NOMO-1 (cell line): ENCODE measurements at regions not wholly inside any gene's neighbourhood (a gene's known extent, or its start where the extent isn't known, plus 50 kb on each side); places are given as distances from the start of the nearest gene placed in this dataset.
"Not testable (repeated sequence)": the region's sequence is repeated elsewhere in the genome, so short reads cannot be mapped to it uniquely, and the experiment has no call there.

Experiments
- DNase-seq, 2 experiments: peaks; one replicate each; lab custom pipeline; 2025; ENCODE audit not compliant: unreplicated experiment in 2 of 2; lab: John Stamatoyannopoulos, UW

DNA sequence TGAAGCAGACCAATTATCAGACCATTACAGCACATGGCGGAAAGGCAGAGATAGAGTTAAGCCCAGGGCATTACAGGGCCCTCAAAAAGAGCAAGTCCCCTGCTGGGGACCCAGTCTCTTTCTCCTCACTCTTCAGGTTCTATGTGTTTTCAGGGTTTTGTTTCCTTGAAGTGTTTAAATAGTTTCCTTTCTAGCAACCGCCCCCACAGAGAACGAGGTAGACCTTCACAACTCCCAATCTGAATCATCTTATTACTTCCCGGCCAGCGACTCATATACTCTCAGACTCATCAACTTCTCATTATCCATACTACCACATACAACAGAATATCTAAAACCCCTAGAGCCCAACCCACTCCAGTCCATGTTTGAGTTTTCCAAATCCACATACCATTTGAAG lies 526.6 kb upstream of the ARID1B start:
- DNase-seq: no peak

DNA sequence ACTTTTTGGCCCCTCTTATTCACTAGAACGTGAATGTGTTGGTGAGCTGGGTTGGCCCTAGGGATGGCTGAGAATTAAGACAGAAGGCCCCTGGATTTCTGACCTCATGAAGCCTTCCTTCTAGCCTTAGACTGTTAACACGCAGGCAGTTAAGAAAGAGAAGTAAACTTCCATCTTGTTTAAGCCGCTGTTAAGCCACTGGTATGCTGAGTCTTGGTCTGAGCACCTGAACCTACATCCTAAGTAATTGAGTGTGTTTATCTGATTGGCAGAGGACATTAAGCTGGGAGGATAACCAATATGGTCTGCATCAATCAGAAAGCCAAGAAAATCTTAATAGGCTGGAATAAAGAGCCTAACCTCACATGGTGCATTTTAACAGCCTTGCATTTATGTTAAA lies 535.0 kb upstream of the ARID1B start:
- DNase-seq: no peak

DNA sequence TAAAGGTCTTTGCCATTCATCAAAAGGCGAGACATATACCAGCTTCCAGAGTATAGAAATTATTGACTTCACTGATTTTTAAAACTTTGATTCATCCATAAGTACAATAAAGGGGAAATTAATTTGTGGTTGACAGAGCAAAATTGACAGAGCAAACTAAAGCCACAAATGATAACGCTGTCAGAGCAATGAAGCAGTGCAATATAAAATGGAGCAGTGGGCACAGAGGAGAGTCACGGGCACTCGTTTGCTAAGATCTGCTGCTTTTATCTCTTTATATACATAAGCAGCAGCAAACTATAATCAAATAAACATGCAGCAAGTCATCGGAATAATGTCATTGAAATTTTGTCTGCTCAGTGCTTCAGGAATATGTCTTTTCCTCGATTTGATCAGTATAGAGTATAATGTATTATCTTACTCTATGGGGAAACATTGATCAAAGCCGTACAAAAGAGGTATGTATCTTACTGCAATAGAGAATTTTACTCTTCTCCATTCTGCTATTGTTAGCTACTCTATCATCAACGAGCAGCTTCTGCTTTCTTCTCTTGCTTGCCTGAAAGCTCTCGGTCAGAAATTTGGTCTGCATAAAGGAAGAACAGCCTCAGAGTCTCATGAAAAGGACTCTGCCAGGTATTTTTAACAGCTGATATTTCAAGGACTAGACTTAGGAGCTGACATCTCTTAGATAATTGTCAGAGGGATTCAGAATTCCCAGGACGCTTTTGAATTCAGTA lies 546.0 kb upstream of the ARID1B start:
- no peak for DNase-seq

DNA sequence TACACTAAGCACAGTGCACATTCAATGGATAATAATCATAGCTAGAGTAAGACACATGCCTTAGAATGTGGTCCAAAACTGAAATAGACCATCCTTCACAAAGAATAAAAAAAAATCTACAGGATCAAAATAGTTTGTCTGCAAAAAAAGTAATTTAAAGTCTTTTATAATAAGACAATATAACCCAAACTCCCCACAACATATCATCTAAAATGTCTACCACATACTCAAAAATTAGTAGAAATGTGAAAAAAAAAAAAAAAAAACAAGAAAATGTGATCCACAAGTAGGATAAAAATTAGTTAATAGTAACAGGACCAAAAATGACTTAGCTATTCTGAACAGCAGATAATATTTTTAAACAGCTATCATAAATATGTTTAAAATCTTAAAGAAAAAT lies 557.2 kb upstream of the ARID1B start:
- no peak for DNase-seq

DNA sequence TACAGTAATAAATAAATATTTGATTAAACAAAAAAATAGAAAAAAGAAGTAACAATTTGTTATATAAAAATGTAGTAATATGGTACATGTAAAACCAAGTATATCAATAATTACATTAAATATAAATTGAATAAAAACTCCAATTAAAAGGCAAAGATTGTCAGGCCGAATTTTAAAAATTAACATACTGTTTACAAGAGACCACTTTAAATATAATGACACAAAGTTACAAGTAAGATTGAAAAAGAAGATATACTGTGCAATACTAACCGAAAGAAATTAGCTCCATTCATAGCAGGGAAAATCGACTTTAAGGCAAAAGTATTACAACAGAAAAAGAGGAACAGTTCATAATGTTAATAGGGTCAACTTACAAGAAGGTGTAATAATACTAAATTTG lies 571.5 kb upstream of the ARID1B start:
- no peak for DNase-seq

DNA sequence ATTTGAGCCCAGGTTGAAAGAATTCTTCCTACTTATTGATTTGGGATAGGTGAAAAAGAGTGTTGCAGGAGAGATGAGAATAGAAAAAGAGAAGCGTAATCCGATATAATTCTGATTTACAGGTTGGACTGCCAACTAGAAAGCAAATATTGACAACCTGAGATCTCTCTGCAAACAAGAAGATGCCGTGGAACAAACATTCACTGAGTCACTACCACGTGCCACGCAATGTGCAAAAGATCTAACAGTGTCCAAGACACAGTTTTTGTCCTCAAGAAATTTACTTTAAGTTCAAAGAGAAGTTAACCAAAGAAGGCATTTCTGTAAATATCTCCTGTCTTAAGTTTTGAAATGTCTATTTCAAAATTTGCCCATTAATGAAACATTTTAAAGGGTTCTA lies 578.0 kb upstream of the ARID1B start:
- DNase-seq: no peak

DNA sequence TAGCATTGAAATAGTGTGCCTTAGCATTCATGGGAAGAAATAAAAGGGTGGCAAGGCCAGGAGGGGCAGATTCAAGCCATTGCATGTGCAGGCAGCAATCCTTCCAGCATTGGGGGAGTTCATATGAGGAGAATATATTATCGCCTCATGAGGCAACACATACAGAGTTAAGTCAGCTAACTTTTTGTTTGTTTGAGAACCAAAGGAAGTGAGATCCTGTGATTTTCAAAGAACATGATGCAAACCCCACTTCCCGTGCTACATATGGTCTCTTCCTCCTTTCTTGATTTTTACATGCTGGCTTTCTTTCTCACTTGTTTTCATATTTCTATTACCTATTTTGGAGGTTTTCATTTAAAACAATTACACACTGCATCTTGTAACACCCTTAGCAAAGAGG lies 579.7 kb upstream of the ARID1B start:
- DNase-seq: no peak

DNA sequence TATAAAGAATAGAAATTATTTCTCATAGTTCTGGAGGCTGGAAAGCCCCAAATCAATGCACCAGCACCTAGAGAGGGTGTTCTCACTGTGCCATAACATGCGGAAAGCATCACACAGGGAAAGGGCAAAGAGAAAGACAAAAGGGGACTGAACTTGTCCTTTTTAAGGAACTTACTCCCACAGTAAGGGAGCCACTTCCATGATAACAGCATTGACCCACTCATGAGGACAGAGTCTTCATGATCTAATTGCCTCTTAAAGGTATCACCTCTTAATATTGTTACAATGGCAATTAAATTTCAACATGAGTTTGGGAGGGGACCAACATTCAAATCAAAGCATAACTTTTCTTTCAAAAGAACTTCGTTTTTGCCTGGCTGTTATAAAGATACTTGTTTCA lies 582.2 kb upstream of the ARID1B start:
- DNase-seq: no peak

DNA sequence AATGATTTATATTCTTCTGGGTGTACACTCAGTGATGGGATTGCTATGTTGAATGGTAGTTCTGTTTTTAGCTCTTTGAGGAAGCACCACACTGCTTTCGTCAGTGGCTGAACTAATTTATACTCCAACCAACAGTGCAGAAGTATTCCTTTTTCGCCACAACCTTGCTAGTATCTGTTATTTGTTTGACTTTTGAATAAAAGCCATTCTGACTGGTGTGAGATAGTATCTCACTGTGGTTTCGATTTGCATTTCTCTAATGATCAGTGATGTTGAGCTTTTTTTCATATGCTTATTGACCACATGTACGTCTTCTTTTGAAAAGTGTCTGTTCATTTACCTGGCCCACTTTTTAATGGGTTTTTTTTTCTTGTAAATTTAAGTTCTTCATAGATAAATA lies 583.8 kb upstream of the ARID1B start:
- DNase-seq: no peak

DNA sequence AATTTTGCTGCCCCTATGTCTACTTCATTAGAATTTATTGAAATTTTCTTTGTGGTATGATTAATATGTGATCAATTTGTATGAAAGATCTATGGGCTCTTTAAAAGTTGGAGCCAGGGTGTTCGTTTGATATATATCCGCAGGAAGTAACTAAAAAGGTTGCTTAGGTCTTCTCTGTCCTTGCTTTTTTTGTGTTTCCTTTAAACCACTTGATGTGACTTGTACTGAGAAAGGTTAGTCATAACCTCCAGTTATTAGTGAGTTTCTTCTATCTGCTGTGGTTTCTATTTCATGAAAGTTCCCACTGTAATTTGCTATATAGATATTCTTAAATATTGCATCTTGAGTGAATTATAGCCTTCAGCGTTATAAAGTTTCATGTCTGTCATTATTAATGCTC lies 585.3 kb upstream of the ARID1B start:
- no peak for DNase-seq

DNA sequence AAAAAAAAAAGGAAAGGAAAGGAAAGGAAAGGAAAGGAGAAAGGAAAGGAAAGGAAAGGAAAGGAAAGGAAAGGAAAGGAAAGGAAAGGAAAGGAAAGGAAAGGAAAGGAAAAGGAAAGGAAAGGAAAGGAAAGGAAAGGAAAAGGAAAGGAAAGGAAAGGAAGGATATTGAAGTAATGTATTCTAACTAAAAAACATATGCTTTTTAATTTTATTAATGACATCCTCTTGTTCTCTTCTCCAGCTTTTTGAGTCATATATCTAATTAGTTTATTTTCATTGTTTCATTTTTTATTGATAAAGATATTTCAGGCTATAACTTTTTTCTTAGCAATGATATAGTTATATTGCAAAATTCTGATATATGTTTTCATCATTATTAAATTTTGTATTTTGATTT lies 585.8 kb upstream of the ARID1B start:
- DNase-seq: not testable (repeated sequence)

DNA sequence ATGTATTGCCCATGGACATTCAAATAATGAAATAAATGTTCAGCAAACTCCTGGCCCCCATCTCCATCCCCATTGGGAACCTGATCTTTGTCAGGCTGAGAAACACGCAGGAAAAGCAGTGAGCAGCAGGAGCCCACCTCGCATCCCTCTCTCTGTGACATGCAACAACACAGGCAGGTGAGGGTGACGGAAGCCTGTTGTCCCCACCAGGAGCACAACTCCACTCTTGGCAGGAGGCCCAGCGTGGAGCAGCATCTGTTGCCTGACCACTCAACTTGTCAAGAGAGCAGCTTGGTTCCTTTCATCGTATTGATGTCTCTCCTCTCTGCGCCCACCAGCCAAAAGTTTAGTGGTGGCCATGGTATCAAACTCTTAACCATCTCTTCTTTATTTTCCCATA lies 586.9 kb upstream of the ARID1B start:
- no peak for DNase-seq

DNA sequence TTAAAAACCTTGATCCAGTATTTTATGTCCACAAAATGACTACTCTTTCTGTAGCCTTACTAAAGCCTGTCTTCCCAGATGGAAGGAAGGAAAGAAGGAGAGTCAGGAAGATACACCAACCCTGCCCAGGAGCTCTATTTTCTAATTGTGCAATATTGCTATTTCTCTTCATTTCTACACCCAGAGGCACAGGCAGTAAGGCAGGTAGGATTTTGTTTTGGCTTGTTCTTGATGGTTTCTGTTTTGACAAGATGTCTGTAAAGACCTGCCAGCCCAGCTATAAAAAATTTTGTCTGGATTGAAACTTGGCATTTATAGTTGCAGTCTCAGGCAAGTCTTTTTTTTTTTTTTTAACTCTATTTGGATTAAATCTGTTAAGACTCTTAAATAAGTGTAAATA lies 587.5 kb upstream of the ARID1B start:
- DNase-seq: no peak

DNA sequence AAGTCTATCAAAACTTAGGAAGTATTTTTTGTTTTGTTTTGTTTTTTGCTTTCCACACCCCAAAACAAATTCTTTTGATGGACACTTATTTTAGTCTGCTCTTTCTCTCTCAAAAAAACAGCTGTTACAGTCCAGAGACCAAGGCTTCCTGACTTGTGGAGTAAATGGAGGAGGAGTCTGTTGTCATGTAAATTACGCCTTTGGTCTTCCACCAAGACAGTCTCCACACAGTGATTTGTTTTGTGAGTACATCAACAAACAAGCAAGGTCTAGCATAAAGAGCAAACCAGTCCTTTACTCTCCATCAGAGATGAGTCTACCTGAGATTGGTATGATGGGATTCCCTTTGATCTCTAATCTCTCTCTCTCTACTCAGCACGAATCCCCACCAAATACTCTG lies 588.0 kb upstream of the ARID1B start:
- DNase-seq: no peak

DNA sequence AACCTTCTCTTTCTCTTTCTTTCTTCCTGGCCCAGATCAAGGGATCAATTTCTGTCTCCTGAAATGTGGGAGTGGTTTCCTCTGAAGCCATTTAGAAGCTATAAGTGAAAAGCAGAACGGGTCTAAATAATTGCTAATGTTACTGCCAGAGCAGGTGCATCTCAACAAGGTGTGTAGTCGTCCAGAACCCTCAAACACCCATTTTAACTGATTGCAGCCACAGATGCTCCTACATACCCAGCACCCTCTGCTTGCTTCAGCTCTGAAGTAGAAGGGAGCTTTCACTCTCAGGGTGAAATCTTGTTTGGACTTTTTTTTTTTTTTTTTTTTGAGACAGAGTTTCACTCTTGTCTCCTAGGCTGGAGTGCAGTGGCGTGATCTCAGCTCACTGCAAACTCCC lies 592.1 kb upstream of the ARID1B start:
- no peak for DNase-seq

DNA sequence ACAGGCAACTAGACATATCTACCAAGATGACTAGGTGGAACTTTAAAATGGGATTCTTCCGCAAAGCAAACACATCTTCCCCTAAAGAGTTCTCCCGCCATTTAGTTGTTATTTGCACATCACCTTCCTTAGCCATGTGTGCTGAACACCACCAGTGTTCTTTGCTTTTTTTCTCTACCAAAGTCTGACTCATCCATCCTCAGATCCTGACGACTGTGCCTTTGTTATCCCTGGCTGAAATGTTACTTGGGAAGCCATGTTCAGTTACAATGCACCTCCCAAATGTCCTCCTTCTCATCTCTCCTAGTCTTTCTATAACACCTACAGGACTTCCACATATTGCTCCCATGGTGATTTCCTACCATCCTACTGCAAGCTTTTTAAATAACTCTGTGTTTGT lies 593.5 kb upstream of the ARID1B start:
- DNase-seq: no peak

DNA sequence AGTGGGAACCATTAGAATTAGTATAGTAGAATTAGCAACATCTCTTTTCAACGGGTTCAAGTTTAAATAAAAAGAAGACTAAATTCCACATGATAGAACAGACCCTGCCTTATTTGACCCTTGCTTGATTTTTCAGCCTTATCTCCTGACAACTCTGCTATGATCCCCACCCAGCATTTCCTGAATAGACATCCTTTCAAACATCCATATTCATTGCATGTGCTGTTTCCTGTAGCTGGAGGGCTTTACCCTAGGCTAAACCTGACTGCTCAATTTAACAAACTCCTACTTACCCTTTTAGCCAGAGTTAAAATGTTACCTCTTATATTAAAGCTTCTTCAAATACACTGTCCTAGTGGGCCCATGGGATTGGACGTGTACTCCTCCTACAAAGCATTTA lies 594.8 kb upstream of the ARID1B start:
- DNase-seq: no peak

DNA sequence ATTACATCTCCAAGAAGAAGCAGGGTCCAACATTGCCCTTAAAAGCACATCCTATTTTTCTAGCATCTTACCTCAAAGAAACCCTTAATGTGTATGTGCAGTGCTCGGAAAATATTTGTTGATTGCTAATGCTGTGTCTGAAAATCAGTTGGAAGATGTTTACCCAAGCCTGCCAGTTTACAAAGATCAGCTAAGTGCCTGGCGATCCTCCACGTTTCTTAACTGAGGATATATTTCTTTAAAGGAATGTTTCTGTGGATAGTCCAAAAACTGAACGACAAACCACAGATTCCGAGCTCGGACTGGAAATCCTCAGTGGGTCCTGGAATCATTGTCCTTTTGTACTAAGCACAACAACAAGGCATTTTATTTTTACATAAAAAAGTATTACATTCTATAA lies 595.7 kb upstream of the ARID1B start:
- DNase-seq: no peak

DNA sequence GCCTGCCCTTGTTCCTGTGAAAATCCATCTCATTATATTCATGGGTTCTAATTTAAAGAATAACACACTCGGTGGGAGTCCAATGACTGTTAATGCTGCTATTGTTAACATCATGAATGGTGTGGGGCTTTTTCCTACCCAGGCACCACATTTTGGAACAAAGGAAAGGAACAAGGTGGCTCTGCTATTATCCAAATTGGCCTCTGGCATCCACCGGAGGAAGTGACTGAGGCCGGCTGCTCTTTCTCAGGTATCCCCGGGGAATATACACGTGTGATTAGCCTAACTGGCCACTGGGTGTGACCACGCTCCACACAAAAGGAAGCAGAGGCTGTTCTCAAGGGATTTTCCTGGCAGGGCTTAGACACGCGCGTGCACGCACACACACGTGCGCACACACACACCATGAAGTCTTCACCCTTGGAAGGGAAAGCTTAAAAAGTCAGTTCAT lies 601.2 kb upstream of the ARID1B start:
- no peak for DNase-seq

DNA sequence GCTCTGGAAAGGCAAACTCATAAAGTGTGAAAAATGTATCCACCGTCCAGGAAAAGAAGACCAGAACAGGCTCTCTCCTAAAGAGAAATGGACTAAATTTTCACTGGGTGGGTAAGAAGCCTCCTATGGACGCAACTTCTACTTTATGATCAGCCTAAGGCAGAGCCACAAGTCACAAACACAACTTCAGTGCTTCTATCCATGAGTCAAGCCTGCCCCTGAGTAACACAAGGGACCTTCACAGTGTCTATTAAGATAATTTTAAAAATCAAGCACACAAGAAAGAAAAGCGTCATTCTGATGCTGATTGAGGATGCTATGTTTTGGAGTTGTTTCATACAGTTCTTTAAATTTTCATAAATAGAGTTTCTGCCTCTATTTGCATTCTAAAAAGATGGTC lies 601.7 kb upstream of the ARID1B start:
- DNase-seq: no peak

DNA sequence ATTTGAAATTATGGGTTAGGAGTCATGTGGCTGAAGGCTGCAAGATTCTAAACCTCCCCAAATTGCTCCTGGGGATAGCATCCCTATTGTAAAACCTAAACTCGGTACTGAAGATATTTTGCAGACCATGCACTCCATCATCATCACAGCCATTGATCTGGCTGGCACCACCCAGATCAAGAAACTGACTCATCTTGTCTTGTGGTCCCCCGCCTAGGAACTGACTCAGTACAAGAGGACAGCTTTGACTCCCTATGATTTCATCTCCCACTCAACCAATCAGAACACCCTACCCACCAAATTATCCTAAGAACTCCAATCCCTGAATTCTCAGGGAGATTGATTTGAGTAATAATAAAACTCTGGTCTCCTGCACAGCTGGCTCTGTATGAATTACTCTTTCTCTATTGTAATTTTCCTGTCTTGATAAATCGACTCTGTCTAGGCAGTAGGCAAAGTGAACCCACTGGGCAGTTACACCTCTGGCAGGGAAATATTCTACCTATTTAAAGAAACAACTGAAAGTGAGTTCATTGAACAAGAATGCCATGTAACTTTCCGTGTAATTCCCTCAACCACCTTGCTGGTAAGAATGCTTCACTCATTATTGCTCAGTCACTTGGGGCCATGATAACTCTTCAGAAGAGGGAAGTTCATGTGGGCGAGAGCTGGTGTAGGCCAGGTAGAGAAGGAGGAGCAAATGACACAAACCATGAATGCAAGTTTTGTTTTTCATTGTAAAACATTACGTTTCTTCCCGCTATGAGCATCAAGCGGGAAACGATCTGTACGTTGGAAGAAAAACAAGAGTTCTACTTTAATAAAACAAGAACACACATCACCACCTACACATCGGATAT lies 602.9 kb upstream of the ARID1B start:
- DNase-seq: no peak

DNA sequence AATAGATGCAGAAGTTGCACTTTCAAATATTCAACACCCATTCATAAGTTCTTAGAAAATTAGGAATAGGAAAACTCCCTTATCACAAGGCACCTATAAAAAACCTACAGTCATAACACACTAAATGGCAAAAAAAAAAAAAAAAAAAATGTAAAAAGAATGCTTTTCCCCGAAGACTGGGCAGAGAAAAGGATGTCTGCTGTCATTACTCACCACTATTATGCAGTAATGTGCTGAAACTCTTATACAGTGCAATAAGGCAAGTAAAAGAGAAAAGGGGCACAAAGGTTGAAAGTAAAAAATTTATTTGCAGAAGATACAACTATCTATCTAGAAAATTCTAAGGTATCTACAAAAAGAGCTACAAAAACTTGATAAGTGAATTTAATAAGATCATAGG lies 607.8 kb upstream of the ARID1B start:
- DNase-seq: no peak
